ENCODE measurements at regions not wholly inside any gene's neighbourhood (a gene's known extent, or its start where the extent isn't known, plus 50 kb on each side); places are given as distances from the start of the nearest gene placed in this dataset.

DNA sequence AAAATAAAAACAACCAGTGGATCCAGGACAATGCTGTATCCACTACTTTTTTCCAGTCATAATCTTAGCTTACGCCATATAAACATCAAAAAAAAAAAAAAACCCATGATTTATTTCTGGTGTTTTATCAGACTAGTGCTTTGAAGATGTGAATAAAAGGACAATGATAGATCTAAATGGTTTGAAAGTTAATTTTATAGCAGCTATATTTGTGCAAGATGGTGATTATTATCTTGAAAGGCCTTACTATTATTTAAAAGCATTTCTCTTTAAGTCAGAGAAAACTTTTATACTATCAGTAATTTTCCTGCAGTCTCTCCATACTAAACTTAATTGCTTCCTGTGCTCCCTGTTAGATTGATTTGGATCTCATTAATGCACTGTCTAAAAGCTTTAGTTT lies 670.3 kb downstream of the TBL1XR1 start:
- TF ChIP-seq POLR2A (IDR thresholded peaks at IDR 0.05; ENCODE audit: low read depth, low read length) (no peak), POLR2AphosphoS5 (IDR thresholded peaks at IDR 0.05; ENCODE audit: low read depth, low read length) (no peak), TAF1 (IDR thresholded peaks at IDR 0.05; ENCODE audit: low read depth, low read length) (no peak)

All from GM12891 (cell line).